22Rv1 (cell line): ENCODE measurements at regions not wholly inside any gene's neighbourhood (a gene's known extent, or its start where the extent isn't known, plus 50 kb on each side); places are given as distances from the start of the nearest gene placed in this dataset.

Experiments
- H3K27ac ChIP-seq: fragments of 450-650 bp; 2 replicates; pipeline ENCODE4 v1.5.1; 2017
- ZFX ChIP-seq: fragments of 450-650 bp; IDR thresholded peaks from 2 replicates; pipeline ENCODE4 v1.6.1; 2017; ENCODE audit warnings: antibody characterized with exemption, borderline replicate concordance
- TF ChIP-seq, protein P1 (sequence below): fragments of 450-650 bp; IDR thresholded peaks from 2 replicates; pipeline ENCODE4 v1.5.1; 2017; ENCODE audit warnings: mild to moderate bottlenecking

DNA sequence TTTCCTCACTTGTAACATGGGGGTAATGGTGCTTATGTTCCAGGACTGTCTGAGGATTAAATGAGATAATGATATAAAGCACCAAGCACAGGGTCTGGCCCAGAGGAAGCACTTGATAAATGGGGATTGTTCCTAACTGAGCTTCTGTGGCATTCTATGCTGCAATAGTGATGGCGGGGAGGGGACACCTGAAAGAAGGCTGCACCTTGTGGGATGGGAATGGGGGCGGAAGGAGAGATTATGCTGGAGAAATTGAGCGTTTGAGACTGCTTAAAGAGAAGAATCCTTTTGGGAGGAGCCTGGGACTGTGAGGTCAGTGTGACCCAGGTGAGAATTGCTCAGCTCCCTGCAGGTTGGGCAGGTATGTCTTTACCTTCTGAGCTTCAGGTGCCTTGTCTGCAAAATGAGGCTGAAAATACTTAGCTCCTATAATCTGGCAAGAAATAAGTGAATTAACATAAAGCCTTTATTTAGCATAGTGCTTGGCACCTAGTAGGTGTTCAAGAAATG lies 55.9 kb upstream of the CTPS1 start:
- H3K27ac ChIP-seq: no peak overlapping the region
- TF ChIP-seq, protein P1, sequence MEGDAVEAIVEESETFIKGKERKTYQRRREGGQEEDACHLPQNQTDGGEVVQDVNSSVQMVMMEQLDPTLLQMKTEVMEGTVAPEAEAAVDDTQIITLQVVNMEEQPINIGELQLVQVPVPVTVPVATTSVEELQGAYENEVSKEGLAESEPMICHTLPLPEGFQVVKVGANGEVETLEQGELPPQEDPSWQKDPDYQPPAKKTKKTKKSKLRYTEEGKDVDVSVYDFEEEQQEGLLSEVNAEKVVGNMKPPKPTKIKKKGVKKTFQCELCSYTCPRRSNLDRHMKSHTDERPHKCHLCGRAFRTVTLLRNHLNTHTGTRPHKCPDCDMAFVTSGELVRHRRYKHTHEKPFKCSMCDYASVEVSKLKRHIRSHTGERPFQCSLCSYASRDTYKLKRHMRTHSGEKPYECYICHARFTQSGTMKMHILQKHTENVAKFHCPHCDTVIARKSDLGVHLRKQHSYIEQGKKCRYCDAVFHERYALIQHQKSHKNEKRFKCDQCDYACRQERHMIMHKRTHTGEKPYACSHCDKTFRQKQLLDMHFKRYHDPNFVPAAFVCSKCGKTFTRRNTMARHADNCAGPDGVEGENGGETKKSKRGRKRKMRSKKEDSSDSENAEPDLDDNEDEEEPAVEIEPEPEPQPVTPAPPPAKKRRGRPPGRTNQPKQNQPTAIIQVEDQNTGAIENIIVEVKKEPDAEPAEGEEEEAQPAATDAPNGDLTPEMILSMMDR: no peak
- no peak for TF ChIP-seq ZFX

DNA sequence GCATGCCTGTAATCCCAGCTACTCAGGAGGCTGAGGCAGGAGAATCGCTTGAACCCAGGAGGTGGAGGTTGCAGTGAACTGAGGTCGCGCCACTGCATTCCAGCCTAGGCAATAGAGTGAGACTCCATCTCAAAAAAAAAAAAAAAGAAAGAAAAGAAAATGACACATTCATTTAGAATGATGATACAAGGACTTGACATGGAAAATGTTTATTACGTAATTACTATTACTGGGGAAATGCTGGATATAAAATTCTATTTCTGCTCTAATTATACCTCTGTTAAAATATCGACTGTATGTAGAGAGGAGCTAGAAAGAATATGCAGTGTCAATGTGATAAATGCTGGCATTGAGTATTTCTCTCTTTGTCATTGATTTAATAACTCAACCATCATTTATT lies 54.7 kb upstream of the CTPS1 start:
- no peak overlapping the region for H3K27ac ChIP-seq
- no peak for TF ChIP-seq ZFX
- TF ChIP-seq, protein P1: no peak

DNA sequence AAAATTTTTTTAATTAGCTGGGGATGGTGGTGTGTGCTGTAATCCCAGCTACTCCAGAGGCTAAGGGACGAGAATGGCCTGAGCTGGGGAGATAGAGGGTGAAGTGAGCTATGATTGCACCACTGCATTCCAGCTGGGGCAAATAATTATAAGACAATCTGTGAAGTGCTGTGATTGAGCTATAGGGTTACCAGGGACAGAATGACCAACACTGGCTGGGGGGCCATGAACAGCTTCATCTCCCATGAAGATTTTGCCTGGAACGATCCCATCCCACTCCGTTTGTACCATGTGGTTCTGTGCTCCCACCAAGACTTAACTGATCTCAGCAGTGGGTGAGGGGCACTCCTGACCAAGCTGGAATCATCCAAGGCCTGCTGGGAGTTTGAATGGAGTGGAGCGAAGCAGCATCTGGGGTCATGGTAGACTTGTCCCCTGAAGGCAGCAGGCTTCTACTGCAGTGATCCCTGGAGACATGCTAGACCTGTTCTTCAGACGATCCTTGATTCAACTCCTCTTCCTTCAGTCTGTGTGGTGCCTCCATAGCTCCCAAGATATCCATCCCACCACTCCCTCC lies 53.6 kb upstream of the CTPS1 start:
- TF ChIP-seq, protein P1: no peak
- no peak for TF ChIP-seq ZFX
- no peak overlapping the region for H3K27ac ChIP-seq

DNA sequence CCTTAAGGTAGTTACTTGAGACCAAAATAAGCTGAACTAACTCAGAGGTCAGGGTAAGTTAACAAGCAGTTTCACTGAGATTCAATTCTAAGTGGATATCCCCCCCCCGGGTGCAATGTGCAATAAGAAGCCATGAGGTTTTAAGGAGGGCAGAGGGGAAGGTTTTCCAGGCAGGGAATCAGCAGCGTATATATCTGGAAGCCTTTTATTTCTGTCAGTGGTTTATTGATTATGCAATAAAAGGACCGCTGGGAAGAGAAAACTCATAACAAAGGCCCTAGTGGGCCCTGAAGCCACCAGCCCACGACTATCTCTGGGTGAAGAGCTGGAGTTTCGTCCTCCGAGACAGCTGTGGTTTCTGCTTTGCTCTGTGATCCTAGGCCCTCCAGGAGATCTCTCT lies 53.1 kb upstream of the CTPS1 start:
- H3K27ac ChIP-seq: no peak overlapping the region
- TF ChIP-seq ZFX: no peak
- TF ChIP-seq, protein P1: no peak

DNA sequence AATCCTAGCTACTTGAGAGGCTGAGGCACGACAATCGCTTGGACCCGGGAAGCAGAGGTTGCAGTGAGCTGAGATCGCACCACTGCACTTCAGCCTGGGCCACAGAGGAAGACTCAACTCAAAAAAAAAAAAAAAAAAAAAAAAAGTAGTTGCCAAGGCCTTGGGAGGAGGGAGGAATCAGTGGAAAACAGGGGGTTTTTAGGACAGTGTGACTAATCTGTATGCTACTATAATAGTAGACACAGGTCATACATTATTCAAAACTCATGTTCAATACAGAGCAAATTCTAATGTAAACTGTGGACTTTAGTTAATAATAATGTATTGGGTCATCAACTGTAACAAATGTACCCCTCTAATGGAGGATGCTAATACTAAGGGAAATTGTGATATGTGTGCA lies 51.7 kb upstream of the CTPS1 start:
- TF ChIP-seq, protein P1: no peak
- no peak for TF ChIP-seq ZFX
- H3K27ac ChIP-seq: no peak overlapping the region

DNA sequence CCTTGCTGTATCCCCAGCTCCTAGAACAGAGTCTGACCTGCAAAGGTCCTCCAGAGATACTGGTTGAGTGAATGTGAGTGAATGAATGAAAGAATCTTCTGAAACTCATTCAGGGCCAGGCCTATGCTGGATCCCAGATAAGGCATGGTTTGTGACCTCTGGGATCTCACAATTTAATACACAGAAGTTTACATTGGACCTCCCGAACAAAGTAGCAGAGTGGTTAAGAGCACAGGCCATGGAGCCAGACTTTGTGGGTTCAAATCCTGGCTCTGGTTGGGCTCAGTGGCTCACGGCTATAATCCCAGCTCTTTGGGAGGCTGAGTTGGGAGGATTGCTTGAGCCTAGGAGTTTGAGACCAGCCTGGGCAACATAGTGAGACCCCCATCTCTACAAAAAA lies 50.8 kb upstream of the CTPS1 start:
- no peak for TF ChIP-seq ZFX
- TF ChIP-seq, protein P1: no peak
- no peak overlapping the region for H3K27ac ChIP-seq

DNA sequence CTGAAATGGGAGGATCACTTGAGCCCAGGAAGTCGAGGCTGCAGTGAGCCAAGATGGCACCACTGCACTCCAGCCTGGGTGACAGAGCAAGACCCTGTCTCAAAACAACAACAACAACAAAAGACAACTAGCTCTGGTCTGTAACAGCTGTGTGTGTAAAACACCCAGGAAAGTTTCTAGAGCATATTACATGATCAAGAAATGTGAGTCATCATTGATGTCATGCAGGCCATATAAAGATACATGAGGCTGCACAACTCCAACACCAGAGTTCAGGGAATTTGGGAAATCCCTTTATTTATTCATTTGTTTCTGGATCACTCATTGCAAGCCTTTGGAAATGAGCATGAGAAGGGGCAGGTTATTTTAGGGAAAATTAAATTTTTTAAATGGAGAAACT lies 50.3 kb upstream of the CTPS1 start:
- no peak overlapping the region for H3K27ac ChIP-seq
- TF ChIP-seq, protein P1: no peak
- no peak for TF ChIP-seq ZFX
